ENCODE measurements at regions not wholly inside any gene's neighbourhood (a gene's known extent, or its start where the extent isn't known, plus 50 kb on each side); places are given as distances from the start of the nearest gene placed in this dataset.

- no peak for DNase-seq (ENCODE audit: low read depth)
These were observed 240.9 kb upstream of the CAMK1G start for GRCh38 chr1:209342441-209343175.

GRCh38 chr1:209343511-209343910, 240.0 kb upstream of the CAMK1G start:
- no peak for DNase-seq (ENCODE audit: low read depth)

- DNase-seq (ENCODE audit: low read depth) = no peak
These were observed 239.4 kb upstream of the CAMK1G start for GRCh38 chr1:209344156-209344555.

GRCh38 chr1:209349363-209350308, 233.9 kb upstream of the CAMK1G start:
- no peak for DNase-seq (ENCODE audit: low read depth)

- no peak for DNase-seq (ENCODE audit: low read depth)
These were observed 230.5 kb upstream of the CAMK1G start for GRCh38 chr1:209353053-209353452.

GRCh38 chr1:209354111-209354839, 229.2 kb upstream of the CAMK1G start:
- DNase-seq (ENCODE audit: low read depth) = peak; percentile 2

- DNase-seq (ENCODE audit: low read depth) = no peak
These were observed 228.7 kb upstream of the CAMK1G start for GRCh38 chr1:209354840-209355165.

GRCh38 chr1:209355415-209355814, 228.1 kb upstream of the CAMK1G start:
- no peak for DNase-seq (ENCODE audit: low read depth)

GRCh38 chr1:209356976-209357377, 226.5 kb upstream of the CAMK1G start:
- DNase-seq (ENCODE audit: low read depth) = no peak

GRCh38 chr1:209363112-209363511, 220.4 kb upstream of the CAMK1G start:
- DNase-seq (ENCODE audit: low read depth) = no peak

- no peak for DNase-seq (ENCODE audit: low read depth)
These were observed 218.8 kb upstream of the CAMK1G start for GRCh38 chr1:209364716-209365115.

- no peak for DNase-seq (ENCODE audit: low read depth)
These were observed 216.3 kb upstream of the CAMK1G start for GRCh38 chr1:209367061-209367772.

GRCh38 chr1:209368864-209369598, 214.5 kb upstream of the CAMK1G start:
- no peak for DNase-seq (ENCODE audit: low read depth)

- no peak for DNase-seq (ENCODE audit: low read depth)
These were observed 213.1 kb upstream of the CAMK1G start for GRCh38 chr1:209370241-209370995.

- DNase-seq (ENCODE audit: low read depth) = no peak
These were observed 208.4 kb upstream of the CAMK1G start for GRCh38 chr1:209375097-209375496.

- DNase-seq (ENCODE audit: low read depth) = no peak
These were observed 207.7 kb upstream of the CAMK1G start for GRCh38 chr1:209375671-209376365.

GRCh38 chr1:209376774-209377173, 206.7 kb upstream of the CAMK1G start:
- no peak for DNase-seq (ENCODE audit: low read depth)

GRCh38 chr1:209377995-209378394, 205.5 kb upstream of the CAMK1G start:
- DNase-seq (ENCODE audit: low read depth) = no peak

GRCh38 chr1:209379280-209379679, 204.2 kb upstream of the CAMK1G start:
- no peak for DNase-seq (ENCODE audit: low read depth)

- DNase-seq (ENCODE audit: low read depth) = no peak
These were observed 203.1 kb upstream of the CAMK1G start for GRCh38 chr1:209380420-209380819.
